T-helper 22 cell (primary cell): ENCODE measurements at regions not wholly inside any gene's neighbourhood (a gene's known extent, or its start where the extent isn't known, plus 50 kb on each side); places are given as distances from the start of the nearest gene placed in this dataset.

Source experiments
- DNase-seq: peaks from one replicate; pipeline ENCODE4 v3.0.0-alpha.2; 2020; ENCODE audit warnings: low read depth

DNA sequence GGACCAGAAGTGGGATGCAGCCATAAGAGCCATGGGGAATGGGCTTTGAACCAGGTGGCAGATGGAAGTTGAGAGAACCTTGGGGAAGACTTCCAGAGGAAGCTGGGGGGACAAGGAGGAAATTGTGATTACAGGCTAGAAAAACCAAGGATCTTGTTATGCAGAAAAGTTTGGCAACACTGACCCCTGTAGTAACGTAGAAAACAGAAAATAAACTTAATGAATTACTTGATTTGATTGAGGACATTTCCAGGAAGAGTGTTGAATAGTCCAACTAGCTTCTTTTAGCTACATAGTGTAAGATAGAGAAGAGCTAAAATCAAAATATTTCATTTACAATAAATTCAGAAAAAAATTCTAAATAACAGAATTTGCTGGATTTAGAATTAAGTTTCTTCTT lies 91.9 kb upstream of the GPC1 start:
- no peak for DNase-seq

- no peak for DNase-seq
These were observed 90.6 kb upstream of the GPC1 start for GRCh38 chr2:240344904-240345303.

- no peak for DNase-seq
These were observed 89.3 kb upstream of the GPC1 start for GRCh38 chr2:240346015-240346752.

- DNase-seq, result no peak
These were observed 88.6 kb upstream of the GPC1 start for GRCh38 chr2:240346753-240347372.

DNA sequence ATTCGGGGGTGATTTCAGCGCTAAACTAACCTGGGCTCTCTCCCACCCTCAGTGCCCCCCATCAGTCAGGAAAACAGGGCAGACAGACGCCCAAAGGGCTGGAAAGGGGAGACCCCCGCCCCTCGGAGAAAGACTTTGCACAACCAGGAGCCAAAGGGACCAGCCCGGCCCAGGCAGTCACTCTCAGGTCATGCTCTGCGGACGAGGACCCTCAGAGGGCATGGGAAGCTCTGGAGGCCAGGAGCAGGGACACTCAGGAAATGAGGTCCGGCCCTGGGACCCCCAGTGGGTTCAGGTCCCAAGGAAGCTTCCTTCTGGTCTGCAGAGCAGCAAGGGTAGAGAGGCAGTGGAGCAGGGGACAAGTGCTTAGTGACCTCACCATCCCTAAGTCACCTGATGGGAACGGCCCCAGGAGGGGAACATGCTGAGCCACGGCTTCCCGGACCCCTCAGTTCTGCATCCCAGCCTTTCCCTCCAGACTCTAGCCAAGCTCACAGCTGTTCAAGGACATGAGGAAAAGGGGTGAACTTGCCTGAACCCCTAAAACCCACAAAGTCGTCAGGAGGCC lies 88.0 kb upstream of the GPC1 start:
- DNase-seq, result no peak

- no peak for DNase-seq
These were observed 87.4 kb upstream of the GPC1 start for GRCh38 chr2:240347949-240348500.

DNA sequence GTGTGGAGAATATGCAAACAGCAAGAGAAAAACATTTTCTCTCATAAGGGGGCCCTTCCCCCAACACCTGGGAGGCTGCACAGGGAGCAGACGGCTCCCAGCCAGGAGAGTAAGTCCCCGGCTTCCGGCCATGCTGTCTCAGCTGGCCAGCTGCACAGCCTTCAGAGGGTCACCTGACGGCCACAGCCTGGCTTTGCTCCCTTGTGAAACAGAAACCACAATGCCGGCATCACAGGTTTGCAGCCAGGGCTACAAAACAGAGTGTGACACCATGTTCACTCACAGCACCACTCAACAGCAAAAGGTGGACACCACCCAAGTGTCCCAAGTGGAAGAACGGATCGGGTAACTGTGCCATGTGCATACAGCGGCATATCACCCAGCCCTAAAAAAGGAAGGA lies 86.9 kb upstream of the GPC1 start:
- no peak for DNase-seq

DNA sequence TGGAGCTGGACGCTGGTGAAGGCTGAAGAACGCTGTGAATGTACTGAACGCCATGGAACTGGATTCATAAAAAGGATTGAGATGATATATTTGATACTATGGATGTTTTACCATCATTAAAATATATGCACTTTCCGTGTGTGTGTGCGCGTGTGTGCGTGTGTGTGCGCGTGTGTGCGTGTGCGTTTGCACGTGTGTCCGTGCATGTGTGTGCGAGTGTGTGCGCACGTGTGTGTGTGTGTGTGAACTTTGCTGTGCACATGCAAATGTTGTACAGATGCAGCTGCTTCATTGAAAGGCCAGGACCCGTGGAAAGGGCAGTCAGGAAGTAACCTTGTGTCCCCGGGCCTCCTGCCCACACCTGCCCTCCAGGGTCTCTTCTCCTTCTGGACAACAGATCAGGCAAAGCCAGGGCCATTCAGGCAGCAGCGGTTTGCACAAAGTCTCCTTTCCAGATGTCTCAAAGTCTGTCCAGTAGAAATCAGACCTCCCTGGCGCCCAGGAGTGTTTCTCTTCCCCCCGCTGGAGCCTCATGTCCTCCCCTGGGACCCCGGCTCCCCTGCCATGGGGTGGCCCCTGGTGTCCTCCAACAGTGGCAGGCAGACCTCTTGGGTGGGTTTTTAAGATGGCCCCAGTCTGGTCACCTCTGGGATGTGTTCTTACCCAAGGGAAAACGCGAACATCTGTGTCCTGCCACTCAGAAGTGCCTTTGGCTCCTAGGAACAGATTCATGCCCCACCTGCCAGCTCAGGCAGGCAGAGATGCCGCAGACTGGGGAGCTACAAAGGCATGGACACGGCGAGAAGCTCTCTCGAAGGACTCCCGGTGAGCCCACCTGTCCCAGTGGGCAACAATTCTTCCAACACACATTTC lies 86.1 kb upstream of the GPC1 start:
- no peak for DNase-seq

DNA sequence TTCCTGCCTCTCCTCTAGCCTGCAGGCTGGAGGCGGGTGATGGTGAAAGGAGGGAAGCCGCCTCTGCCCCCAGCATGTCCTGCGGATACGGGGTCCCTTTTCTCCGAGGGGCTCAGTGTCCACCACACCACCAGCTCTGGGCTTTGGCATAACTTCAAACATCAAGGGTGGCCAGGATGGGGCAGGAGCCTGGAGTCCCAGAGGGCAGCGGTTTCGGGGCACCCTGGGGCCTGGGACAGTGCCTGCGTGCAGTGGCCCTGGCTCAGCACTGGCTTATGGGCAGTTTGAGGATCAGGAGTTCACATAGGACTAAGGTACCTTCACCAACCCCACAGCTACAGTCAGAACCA lies 85.5 kb upstream of the GPC1 start:
- no peak for DNase-seq

- DNase-seq, result no peak
These were observed 84.8 kb upstream of the GPC1 start for GRCh38 chr2:240350696-240351087.

GRCh38 chr2:240351088-240351741 lies 84.2 kb upstream of the GPC1 start:
- no peak for DNase-seq

DNA sequence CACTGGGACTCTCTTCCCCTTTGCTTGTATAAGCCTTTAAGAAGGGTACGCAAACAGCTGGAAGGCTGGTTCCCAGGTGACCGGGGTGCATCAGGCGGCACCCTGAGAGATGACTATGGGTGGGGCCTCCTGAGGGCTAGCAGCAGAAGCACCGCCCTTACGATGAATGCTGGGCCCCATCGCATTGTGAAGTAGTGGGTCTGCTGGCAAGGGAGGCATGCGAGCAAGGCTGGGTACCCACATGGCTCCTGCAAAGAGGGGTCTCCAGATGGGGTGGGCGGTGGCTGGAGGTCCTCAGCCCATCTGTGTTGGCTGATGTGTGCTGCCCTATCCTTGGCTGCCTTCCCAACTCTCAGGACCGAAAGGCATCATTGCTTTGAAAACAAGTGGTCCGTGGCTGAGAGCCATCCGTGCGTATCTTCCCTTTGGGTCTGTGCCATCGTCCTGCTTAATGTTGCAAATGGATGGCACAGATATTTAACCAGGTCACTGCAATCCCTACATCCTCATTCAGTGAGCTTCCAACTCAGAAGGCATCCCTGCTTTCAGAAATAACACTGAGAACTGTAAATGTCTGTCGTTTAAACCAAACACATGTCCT lies 83.5 kb upstream of the GPC1 start:
- no peak for DNase-seq

DNA sequence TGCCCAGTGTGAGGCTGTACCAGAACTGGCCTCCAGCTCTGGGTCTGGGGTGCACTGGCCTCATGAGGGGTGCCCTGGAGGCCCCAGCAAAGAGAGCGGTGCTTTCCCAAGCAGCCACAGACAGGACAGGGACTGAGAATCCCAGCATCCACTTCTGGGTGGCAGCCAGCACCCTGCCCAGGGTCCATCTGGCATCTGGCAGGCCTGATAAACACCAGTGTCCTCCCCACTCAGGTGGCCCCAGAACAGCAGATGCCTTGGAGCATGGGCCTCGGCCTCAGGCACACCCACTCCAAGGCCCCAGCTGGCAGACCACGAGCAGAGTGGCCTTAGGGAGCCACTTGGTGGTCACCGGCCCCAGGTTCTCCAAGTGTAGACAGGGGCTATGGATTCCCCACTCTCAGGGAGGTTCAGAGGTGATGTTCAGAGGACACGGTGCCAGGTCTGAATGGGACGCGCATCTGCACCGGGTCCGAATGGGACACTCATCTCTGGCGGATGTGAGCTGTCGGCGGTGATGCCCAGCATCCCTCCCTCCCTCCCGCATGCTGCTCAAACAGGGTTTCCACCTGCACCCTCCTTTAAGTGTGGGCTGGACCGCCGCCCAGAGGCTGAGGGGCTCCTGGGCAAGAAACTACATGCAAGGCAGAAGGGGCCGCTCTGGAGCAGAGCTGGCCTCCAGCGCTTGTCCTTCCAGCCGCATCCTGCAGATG lies 82.2 kb upstream of the GPC1 start:
- DNase-seq, result no peak

GRCh38 chr2:240353944-240354343 lies 81.5 kb upstream of the GPC1 start:
- DNase-seq, result no peak

GRCh38 chr2:240355001-240355891 lies 80.2 kb upstream of the GPC1 start:
- no peak for DNase-seq

- DNase-seq, result no peak
These were observed 79.5 kb upstream of the GPC1 start for GRCh38 chr2:240355962-240356361.

GRCh38 chr2:240356700-240357640 lies 78.5 kb upstream of the GPC1 start:
- no peak for DNase-seq

GRCh38 chr2:240357641-240358012 lies 77.8 kb upstream of the GPC1 start:
- no peak for DNase-seq

DNA sequence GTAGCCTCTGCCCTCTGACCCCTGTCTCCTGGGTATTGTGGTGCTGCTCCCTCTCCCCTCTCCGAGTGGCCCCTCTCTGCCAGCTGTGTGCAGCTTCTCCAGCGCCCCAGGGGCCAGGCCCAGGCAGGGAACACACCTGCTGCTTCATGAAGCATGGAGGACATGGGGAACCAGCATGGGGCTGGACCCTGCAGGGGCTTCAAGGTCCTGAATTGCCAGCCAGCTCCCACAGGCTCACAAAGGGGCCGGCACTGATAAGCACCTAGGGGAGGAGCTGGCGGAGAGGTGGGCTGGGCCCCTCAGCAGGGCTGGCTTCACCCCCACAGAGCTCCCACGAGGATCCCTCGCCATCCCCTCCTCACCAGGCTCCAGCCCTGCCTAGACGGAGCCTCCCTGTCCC lies 77.4 kb upstream of the GPC1 start:
- no peak for DNase-seq
